ENCODE measurements at regions not wholly inside any gene's neighbourhood (a gene's known extent, or its start where the extent isn't known, plus 50 kb on each side); places are given as distances from the start of the nearest gene placed in this dataset.

DNA sequence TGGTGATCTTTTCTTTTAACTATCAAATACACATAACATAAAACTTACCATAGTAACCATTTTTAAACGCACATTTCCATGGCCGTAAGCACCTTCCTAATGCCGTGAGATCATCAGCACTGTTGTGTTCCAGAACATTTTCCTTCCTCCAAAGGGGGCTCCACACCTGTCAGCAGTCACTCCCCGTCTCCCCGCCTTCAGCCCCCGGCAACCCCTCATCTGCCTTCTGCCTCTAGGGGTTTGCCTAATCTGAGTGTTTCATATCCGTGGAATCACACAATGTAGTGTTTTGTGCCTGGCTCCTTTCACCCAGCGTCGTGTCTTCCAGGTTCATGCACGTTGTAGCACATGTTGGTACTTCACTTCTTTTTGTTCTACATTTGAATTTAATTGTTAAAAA is 350.1 kb upstream of the TNRC6C start:
- TF ChIP-seq, protein P1, sequence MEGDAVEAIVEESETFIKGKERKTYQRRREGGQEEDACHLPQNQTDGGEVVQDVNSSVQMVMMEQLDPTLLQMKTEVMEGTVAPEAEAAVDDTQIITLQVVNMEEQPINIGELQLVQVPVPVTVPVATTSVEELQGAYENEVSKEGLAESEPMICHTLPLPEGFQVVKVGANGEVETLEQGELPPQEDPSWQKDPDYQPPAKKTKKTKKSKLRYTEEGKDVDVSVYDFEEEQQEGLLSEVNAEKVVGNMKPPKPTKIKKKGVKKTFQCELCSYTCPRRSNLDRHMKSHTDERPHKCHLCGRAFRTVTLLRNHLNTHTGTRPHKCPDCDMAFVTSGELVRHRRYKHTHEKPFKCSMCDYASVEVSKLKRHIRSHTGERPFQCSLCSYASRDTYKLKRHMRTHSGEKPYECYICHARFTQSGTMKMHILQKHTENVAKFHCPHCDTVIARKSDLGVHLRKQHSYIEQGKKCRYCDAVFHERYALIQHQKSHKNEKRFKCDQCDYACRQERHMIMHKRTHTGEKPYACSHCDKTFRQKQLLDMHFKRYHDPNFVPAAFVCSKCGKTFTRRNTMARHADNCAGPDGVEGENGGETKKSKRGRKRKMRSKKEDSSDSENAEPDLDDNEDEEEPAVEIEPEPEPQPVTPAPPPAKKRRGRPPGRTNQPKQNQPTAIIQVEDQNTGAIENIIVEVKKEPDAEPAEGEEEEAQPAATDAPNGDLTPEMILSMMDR (IDR thresholded peaks at IDR 0.05) = no peak
- no peak for TF ChIP-seq POLR2AphosphoS5 (IDR thresholded peaks at IDR 0.05)
- no peak for TF ChIP-seq POLR2A (IDR thresholded peaks at IDR 0.05; ENCODE audit: low read depth)
- TF ChIP-seq EP300 (IDR thresholded peaks at IDR 0.05) = no peak
